A549 (cell line): ENCODE measurements at regions not wholly inside any gene's neighbourhood (a gene's known extent, or its start where the extent isn't known, plus 50 kb on each side); places are given as distances from the start of the nearest gene placed in this dataset.

Source experiments
- BHLHE40 ChIP-seq: IDR thresholded peaks from 2 replicates; pipeline ENCODE4 v1.6.1; 2012; ENCODE audit warnings: low read depth, low read length, inconsistent platforms
- CTCF ChIP-seq: fragments of >200 bp; sonication (Bioruptor Twin); formaldehyde crosslinking; IDR thresholded peaks from 3 replicates; pipeline ENCODE4 v1.5.1; 2016
- ELK1 ChIP-seq: fragments of 150-350 bp; IDR thresholded peaks from 2 replicates; pipeline ENCODE4 v1.6.1; 2014; ENCODE audit warnings: low read depth, mild to moderate bottlenecking, low read length
- EP300 ChIP-seq, 2 experiments: fragments of >200 bp; sonication (Bioruptor Twin); formaldehyde crosslinking; IDR thresholded peaks; 2 replicates in 1 of 2; 3 replicates in 1 of 2; pipeline ENCODE4 v1.6.1; 2016 to 2017
- GATA3 ChIP-seq: IDR thresholded peaks from 2 replicates; pipeline ENCODE4 v1.6.1; 2012; ENCODE audit warnings: borderline replicate concordance
- HEYL ChIP-seq: fragments of 250-450 bp; sonication (Bioruptor Pico); IDR thresholded peaks from 2 replicates; pipeline ENCODE4 v1.8.0; 2021; ENCODE audit warnings: mild to moderate bottlenecking, moderate library complexity
- HOXA7 ChIP-seq: fragments of 250-450 bp; sonication (Bioruptor Pico); IDR thresholded peaks from 2 replicates; pipeline ENCODE4 v1.5.0; 2020; ENCODE audit warnings: mild to moderate bottlenecking, moderate library complexity
- MAZ ChIP-seq: fragments of 150-350 bp; IDR thresholded peaks from 2 replicates; pipeline ENCODE4 v1.6.1; 2014; ENCODE audit warnings: antibody characterized with exemption, low read depth, low read length, borderline replicate concordance
- MYC ChIP-seq: IDR thresholded peaks from 2 replicates; pipeline ENCODE4 v1.6.1; 2012; ENCODE audit warnings: mild to moderate bottlenecking, inconsistent platforms, low read length, improper control_type of control experiment, borderline replicate concordance
- PBX3 ChIP-seq: IDR thresholded peaks from 2 replicates; pipeline ENCODE4 v1.6.1; 2012
- POLR2A ChIP-seq: IDR thresholded peaks from 2 replicates; pipeline ENCODE4 v1.6.1; 2012; ENCODE audit warnings: mild to moderate bottlenecking, low read length
- POLR2AphosphoS2 ChIP-seq: conservative IDR thresholded peaks from 2 replicates; pipeline ENCODE4 v1.6.1; 2012; ENCODE audit warnings: low read length, improper control_type of control experiment, inconsistent platforms
- SMC3 ChIP-seq: fragments of >200 bp; sonication (Bioruptor Twin); formaldehyde crosslinking; IDR thresholded peaks from 3 replicates; pipeline ENCODE4 v1.6.1; 2018; ENCODE audit warnings: inconsistent platforms

GRCh38 chr18:5746844-5747243 is 148.5 kb downstream of the TMEM200C start:
- TF ChIP-seq MAZ (no peak), BHLHE40 (no peak), PBX3 (no peak), SMC3 (no peak), GATA3 (no peak), CTCF (no peak), HEYL (CRISPR knock-in tag) (no peak), EP300 (IDR thresholded peaks at IDR 0.05) (no peak), HOXA7 (no peak), POLR2AphosphoS2 (no peak), ELK1 (no peak), POLR2A (no peak), MYC (no peak)
